GM23338 (cell line): ENCODE measurements at regions not wholly inside any gene's neighbourhood (a gene's known extent, or its start where the extent isn't known, plus 50 kb on each side); places are given as distances from the start of the nearest gene placed in this dataset.

ENCODE experiments used
- ATAC-seq: fragments of 200-7000 bp; cut with Tn5 transposase; 3 replicates; pipeline ENCODE4 v1.9.1; 2020
- DNase-seq: peaks from one replicate; pipeline ENCODE4 v3.0.0-alpha.2; 2015; ENCODE audit warnings: low spot score
- H2AFZ ChIP-seq: fragments of 200-600 bp; sonication (generic); 2 replicates; pipeline ENCODE4 v1.8.0; 2016; ENCODE audit warnings: antibody characterized with exemption, mild to moderate bottlenecking, moderate library complexity
- H3F3A ChIP-seq: fragments of 200-600 bp; sonication (generic); replicated peaks from 2 replicates; pipeline ENCODE4 v1.8.0; 2017; ENCODE audit warnings: antibody characterized with exemption, mixed run types, low read depth
- H3K27ac ChIP-seq: fragments of 200-600 bp; sonication (generic); 2 replicates; pipeline ENCODE4 v1.6.1; 2016; ENCODE audit warnings: low read depth
- H3K27me3 ChIP-seq: fragments of 200-600 bp; sonication (generic); 2 replicates; pipeline ENCODE4 v1.8.0; 2016; ENCODE audit warnings: mild to moderate bottlenecking, mixed run types, moderate library complexity; ENCODE audit not compliant: insufficient read depth
- H3K36me3 ChIP-seq: fragments of 200-600 bp; sonication (generic); 2 replicates; pipeline ENCODE4 v1.8.0; 2016; ENCODE audit warnings: mild to moderate bottlenecking; ENCODE audit not compliant: insufficient read depth
- H3K4me1 ChIP-seq: fragments of 200-600 bp; sonication (generic); 2 replicates; pipeline ENCODE4 v1.8.0; 2016; ENCODE audit warnings: mild to moderate bottlenecking, moderate library complexity; ENCODE audit not compliant: insufficient read depth
- H3K4me2 ChIP-seq: fragments of 200-600 bp; sonication (generic); 2 replicates; pipeline ENCODE4 v1.7.1; 2017; ENCODE audit warnings: mixed run types
- H3K4me3 ChIP-seq: fragments of 200-600 bp; sonication (generic); 2 replicates; pipeline ENCODE4 v1.6.1; 2016; ENCODE audit warnings: mixed run types
- H3K79me2 ChIP-seq: fragments of 200-600 bp; sonication (generic); replicated peaks from 2 replicates; pipeline ENCODE4 v1.8.0; 2017; ENCODE audit warnings: mild to moderate bottlenecking; ENCODE audit not compliant: insufficient read depth
- H3K9me2 ChIP-seq: fragments of 200-600 bp; sonication (generic); 2 replicates; pipeline ENCODE4 v1.8.0; 2017; ENCODE audit not compliant: insufficient read depth
- H4K20me1 ChIP-seq: fragments of 200-600 bp; sonication (generic); replicated peaks from 2 replicates; pipeline ENCODE4 v1.8.0; 2017; ENCODE audit warnings: mild to moderate bottlenecking; ENCODE audit not compliant: insufficient read depth
- H3K27ac Mint-ChIP-seq: 2 replicates; pipeline ENCODE4 v1.8.0; 2020; ENCODE audit warnings: inconsistent platforms, mild to moderate bottlenecking, moderate library complexity, mixed read lengths
- H3K27me3 Mint-ChIP-seq: 3 replicates; pipeline ENCODE4 v1.8.0; 2022; ENCODE audit warnings: low read depth, mild to moderate bottlenecking, moderate library complexity, mixed read lengths, inconsistent platforms; ENCODE audit not compliant: insufficient read depth, poor library complexity
- H3K36me3 Mint-ChIP-seq: 3 replicates; pipeline ENCODE4 v1.8.0; 2021; ENCODE audit warnings: low read depth, mild to moderate bottlenecking, inconsistent platforms, moderate library complexity, mixed read lengths
- H3K4me1 Mint-ChIP-seq: 3 replicates; pipeline ENCODE4 v1.8.0; 2020; ENCODE audit warnings: mild to moderate bottlenecking, inconsistent platforms, mixed read lengths
- H3K4me3 Mint-ChIP-seq: 3 replicates; pipeline ENCODE4 v1.8.0; 2021; ENCODE audit warnings: moderate library complexity, mild to moderate bottlenecking, inconsistent platforms, mixed read lengths
- H3K9me3 Mint-ChIP-seq: 3 replicates; pipeline ENCODE4 v1.8.0; 2020; ENCODE audit warnings: moderate library complexity, mild to moderate bottlenecking, inconsistent platforms, mixed read lengths
- CREB1 ChIP-seq: fragments of 250-450 bp; sonication (Bioruptor Pico); IDR thresholded peaks from 2 replicates; pipeline ENCODE4 v1.5.0; 2020; ENCODE audit warnings: low read depth, mild to moderate bottlenecking, moderate library complexity
- CTCF ChIP-seq, 2 experiments: fragments of 200-600 bp in 1 of 2; sonication (generic) in 1 of 2; conservative IDR thresholded peaks; 2 replicates each; pipeline versions ENCODE4 v1.5.1 to v1.6.1; 2016 to 2017; ENCODE audit warnings: antibody characterized with exemption in 2 of 2, low read depth in 2 of 2, mild to moderate bottlenecking in 2 of 2, moderate library complexity in 1 of 2
- ETS1 ChIP-seq: IDR thresholded peaks from 2 replicates; pipeline ENCODE4 v1.6.1; 2016; ENCODE audit warnings: antibody characterized with exemption
- EZH2 ChIP-seq: fragments of 200-600 bp; sonication (generic); IDR thresholded peaks from one replicate; pipeline ENCODE4 v1.8.0; 2017; ENCODE audit warnings: antibody characterized with exemption, mild to moderate bottlenecking, low read depth; ENCODE audit not compliant: unreplicated experiment
- EZH2phosphoT487 ChIP-seq: fragments of 200-600 bp; sonication (generic); IDR thresholded peaks from one replicate; pipeline ENCODE4 v1.8.1; 2018; ENCODE audit warnings: antibody characterized with exemption; ENCODE audit not compliant: unreplicated experiment
- JUNB ChIP-seq: IDR thresholded peaks from one replicate; pipeline ENCODE4 v1.6.1; 2016; ENCODE audit warnings: antibody characterized with exemption; ENCODE audit not compliant: unreplicated experiment
- NANOG ChIP-seq: IDR thresholded peaks from 2 replicates; pipeline ENCODE4 v1.6.1; 2016; ENCODE audit warnings: antibody characterized with exemption, borderline replicate concordance
- POLR2AphosphoS5 ChIP-seq: IDR thresholded peaks from 2 replicates; pipeline ENCODE4 v1.6.1; 2016; ENCODE audit warnings: antibody characterized with exemption, low read depth
- STAT1 ChIP-seq: IDR thresholded peaks from one replicate; pipeline ENCODE4 v1.6.1; 2016; ENCODE audit warnings: antibody characterized with exemption; ENCODE audit not compliant: unreplicated experiment
- ZNF114 ChIP-seq: fragments of 250-450 bp; sonication (Bioruptor Pico); IDR thresholded peaks from 2 replicates; pipeline ENCODE4 v1.5.0; 2020; ENCODE audit warnings: mild to moderate bottlenecking, moderate library complexity
- ZNF331 ChIP-seq: fragments of 250-450 bp; sonication (Bioruptor Pico); IDR thresholded peaks from 2 replicates; pipeline ENCODE4 v1.5.0; 2020; ENCODE audit warnings: low read depth, mild to moderate bottlenecking, moderate library complexity
- TF ChIP-seq, protein P1 (sequence below): fragments of 250-450 bp; sonication (Bioruptor Pico); IDR thresholded peaks from 2 replicates; pipeline ENCODE4 v1.5.0; 2020; ENCODE audit warnings: mild to moderate bottlenecking, moderate library complexity
- TF ChIP-seq, protein P2 (sequence below): IDR thresholded peaks from one replicate; pipeline ENCODE4 v1.6.1; 2018; ENCODE audit warnings: antibody characterized with exemption; ENCODE audit not compliant: unreplicated experiment

DNA sequence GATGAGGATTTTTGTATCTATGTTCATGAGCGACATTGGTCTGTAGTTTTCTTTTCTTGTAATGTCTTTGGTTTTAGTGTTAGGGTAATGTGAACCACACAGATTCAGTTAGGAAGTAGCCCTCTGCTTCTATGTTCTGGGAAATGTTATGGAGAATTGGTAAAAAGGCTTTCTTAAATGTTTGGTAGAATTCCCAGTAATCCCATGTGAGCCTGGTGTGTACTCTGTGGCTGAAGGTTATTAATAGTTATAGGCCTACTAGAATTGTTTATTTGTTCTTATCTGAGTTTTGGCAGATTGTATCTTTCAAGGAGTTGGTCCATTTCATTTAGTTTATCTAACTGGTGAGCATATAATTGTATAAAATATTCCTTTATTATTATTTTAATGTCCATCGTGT lies 484.6 kb upstream of the GHITM start (continued):
- no peak for TF ChIP-seq EZH2phosphoT487
- TF ChIP-seq STAT1 = no peak
- TF ChIP-seq CREB1 (CRISPR knock-in tag) = no peak

DNA sequence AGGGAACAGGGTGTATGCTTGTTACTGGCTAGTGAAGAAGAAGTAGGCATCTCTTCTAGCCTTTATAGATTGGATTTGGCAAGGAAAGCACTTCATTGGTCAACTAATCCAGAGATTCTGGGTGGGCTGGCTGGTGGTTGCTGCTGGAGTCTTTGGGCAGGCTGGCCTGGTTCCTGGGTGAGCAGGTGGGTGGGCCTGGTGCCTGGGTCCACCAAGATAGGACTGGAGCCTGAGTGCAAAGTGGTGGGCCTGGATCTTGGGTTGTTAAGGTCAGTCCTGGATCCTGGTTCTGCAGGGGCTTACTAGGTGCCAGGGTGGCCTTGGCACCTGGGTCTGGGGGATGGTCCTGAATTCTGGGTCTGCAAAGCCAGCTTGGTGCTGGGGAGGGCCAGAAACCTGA lies 482.4 kb upstream of the GHITM start:
- TF ChIP-seq, protein P1, sequence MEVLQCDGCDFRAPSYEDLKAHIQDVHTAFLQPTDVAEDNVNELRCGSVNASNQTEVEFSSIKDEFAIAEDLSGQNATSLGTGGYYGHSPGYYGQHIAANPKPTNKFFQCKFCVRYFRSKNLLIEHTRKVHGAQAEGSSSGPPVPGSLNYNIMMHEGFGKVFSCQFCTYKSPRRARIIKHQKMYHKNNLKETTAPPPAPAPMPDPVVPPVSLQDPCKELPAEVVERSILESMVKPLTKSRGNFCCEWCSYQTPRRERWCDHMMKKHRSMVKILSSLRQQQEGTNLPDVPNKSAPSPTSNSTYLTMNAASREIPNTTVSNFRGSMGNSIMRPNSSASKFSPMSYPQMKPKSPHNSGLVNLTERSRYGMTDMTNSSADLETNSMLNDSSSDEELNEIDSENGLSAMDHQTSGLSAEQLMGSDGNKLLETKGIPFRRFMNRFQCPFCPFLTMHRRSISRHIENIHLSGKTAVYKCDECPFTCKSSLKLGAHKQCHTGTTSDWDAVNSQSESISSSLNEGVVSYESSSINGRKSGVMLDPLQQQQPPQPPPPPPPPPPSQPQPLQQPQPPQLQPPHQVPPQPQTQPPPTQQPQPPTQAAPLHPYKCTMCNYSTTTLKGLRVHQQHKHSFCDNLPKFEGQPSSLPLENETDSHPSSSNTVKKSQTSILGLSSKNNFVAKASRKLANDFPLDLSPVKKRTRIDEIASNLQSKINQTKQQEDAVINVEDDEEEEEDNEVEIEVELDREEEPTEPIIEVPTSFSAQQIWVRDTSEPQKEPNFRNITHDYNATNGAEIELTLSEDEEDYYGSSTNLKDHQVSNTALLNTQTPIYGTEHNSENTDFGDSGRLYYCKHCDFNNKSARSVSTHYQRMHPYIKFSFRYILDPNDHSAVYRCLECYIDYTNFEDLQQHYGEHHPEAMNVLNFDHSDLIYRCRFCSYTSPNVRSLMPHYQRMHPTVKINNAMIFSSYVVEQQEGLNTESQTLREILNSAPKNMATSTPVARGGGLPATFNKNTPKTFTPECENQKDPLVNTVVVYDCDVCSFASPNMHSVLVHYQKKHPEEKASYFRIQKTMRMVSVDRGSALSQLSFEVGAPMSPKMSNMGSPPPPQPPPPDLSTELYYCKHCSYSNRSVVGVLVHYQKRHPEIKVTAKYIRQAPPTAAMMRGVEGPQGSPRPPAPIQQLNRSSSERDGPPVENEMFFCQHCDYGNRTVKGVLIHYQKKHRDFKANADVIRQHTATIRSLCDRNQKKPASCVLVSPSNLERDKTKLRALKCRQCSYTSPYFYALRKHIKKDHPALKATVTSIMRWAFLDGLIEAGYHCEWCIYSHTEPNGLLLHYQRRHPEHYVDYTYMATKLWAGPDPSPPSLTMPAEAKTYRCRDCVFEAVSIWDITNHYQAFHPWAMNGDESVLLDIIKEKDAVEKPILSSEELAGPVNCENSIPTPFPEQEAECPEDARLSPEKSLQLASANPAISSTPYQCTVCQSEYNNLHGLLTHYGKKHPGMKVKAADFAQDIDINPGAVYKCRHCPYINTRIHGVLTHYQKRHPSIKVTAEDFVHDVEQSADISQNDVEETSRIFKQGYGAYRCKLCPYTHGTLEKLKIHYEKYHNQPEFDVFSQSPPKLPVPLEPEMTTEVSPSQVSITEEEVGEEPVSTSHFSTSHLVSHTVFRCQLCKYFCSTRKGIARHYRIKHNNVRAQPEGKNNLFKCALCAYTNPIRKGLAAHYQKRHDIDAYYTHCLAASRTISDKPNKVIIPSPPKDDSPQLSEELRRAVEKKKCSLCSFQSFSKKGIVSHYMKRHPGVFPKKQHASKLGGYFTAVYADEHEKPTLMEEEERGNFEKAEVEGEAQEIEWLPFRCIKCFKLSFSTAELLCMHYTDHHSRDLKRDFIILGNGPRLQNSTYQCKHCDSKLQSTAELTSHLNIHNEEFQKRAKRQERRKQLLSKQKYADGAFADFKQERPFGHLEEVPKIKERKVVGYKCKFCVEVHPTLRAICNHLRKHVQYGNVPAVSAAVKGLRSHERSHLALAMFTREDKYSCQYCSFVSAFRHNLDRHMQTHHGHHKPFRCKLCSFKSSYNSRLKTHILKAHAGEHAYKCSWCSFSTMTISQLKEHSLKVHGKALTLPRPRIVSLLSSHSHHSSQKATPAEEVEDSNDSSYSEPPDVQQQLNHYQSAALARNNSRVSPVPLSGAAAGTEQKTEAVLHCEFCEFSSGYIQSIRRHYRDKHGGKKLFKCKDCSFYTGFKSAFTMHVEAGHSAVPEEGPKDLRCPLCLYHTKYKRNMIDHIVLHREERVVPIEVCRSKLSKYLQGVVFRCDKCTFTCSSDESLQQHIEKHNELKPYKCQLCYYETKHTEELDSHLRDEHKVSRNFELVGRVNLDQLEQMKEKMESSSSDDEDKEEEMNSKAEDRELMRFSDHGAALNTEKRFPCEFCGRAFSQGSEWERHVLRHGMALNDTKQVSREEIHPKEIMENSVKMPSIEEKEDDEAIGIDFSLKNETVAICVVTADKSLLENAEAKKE (CRISPR knock-in tag) = no peak
- no peak for TF ChIP-seq EZH2
- no peak for TF ChIP-seq EZH2phosphoT487
- TF ChIP-seq POLR2AphosphoS5 = no peak
- TF ChIP-seq JUNB = no peak
- TF ChIP-seq CREB1 (CRISPR knock-in tag) = no peak
- TF ChIP-seq NANOG = no peak
- no peak for TF ChIP-seq ETS1
- no peak for TF ChIP-seq CTCF (conservative IDR thresholded peaks at IDR 0.05; ENCODE audit: low read depth in 2 of 2)
- TF ChIP-seq ZNF114 (CRISPR knock-in tag) = no peak
- TF ChIP-seq STAT1 = no peak
- TF ChIP-seq, protein P2, sequence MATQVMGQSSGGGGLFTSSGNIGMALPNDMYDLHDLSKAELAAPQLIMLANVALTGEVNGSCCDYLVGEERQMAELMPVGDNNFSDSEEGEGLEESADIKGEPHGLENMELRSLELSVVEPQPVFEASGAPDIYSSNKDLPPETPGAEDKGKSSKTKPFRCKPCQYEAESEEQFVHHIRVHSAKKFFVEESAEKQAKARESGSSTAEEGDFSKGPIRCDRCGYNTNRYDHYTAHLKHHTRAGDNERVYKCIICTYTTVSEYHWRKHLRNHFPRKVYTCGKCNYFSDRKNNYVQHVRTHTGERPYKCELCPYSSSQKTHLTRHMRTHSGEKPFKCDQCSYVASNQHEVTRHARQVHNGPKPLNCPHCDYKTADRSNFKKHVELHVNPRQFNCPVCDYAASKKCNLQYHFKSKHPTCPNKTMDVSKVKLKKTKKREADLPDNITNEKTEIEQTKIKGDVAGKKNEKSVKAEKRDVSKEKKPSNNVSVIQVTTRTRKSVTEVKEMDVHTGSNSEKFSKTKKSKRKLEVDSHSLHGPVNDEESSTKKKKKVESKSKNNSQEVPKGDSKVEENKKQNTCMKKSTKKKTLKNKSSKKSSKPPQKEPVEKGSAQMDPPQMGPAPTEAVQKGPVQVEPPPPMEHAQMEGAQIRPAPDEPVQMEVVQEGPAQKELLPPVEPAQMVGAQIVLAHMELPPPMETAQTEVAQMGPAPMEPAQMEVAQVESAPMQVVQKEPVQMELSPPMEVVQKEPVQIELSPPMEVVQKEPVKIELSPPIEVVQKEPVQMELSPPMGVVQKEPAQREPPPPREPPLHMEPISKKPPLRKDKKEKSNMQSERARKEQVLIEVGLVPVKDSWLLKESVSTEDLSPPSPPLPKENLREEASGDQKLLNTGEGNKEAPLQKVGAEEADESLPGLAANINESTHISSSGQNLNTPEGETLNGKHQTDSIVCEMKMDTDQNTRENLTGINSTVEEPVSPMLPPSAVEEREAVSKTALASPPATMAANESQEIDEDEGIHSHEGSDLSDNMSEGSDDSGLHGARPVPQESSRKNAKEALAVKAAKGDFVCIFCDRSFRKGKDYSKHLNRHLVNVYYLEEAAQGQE = no peak
- no peak for TF ChIP-seq ZNF331 (CRISPR knock-in tag)
- Histone ChIP-seq H3F3A (no peaks in the 10 kb centered on the region), H3K4me1 (no peaks in the 10 kb centered on the region; the same call in 1 of the 2 replicates), H2AFZ (no peak overlapping the region), H4K20me1 (no peaks in the 10 kb centered on the region), H3K27me3 (no peaks in the 10 kb centered on the region), H3K36me3 (no peaks in the 10 kb centered on the region), H3K4me3 (no peak overlapping the region), H3K4me2 (no peak overlapping the region), H3K27ac (no peak overlapping the region), H3K9me2 (no peaks in the 10 kb centered on the region), H3K79me2 (no peaks in the 10 kb centered on the region)
- Mint-ChIP-seq H3K4me1 (no peaks in the 10 kb centered on the region; the same call in 2 of the 3 replicates), H3K4me3 (no peak overlapping the region), H3K36me3 (no peaks in the 10 kb centered on the region), H3K27ac (no peak overlapping the region), H3K27me3 (no peaks in the 10 kb centered on the region), H3K9me3 (no peaks in the 10 kb centered on the region)
- DNase-seq (no peak), ATAC-seq (no peak)
